Activated CD4-positive, alpha-beta T cell treated with anti-CD3 and anti-CD28 coated beads for 1 hour (primary cell): ENCODE measurements at regions not wholly inside any gene's neighbourhood (a gene's known extent, or its start where the extent isn't known, plus 50 kb on each side); places are given as distances from the start of the nearest gene placed in this dataset.

Source experiments
- DNase-seq: peaks from one replicate; pipeline ENCODE4 v3.0.0-alpha.2; 2020

- DNase-seq, result no peak
Measured at GRCh38 chr12:4045786-4046494, 172.7 kb upstream of the PARP11 start.

- no peak for DNase-seq
Measured at GRCh38 chr12:4044736-4045730, 171.8 kb upstream of the PARP11 start.

GRCh38 chr12:4044101-4044500 lies 170.9 kb upstream of the PARP11 start:
- DNase-seq, result no peak

- DNase-seq, result no peak
Measured at GRCh38 chr12:4041187-4041885, 168.1 kb upstream of the PARP11 start.

GRCh38 chr12:4039931-4040330 lies 166.7 kb upstream of the PARP11 start:
- no peak for DNase-seq

GRCh38 chr12:4037747-4038312 lies 164.6 kb upstream of the PARP11 start:
- DNase-seq, result no peak

- DNase-seq, result no peak
Measured at GRCh38 chr12:4036671-4037271, 163.6 kb upstream of the PARP11 start.

GRCh38 chr12:4034921-4035320 lies 161.7 kb upstream of the PARP11 start:
- no peak for DNase-seq

GRCh38 chr12:4032924-4033615 lies 159.9 kb upstream of the PARP11 start:
- DNase-seq, result no peak

- no peak for DNase-seq
Measured at GRCh38 chr12:4031703-4032291, 158.6 kb upstream of the PARP11 start.

GRCh38 chr12:4030929-4031702 lies 157.9 kb upstream of the PARP11 start:
- peak; percentile 58 for DNase-seq

- DNase-seq, result peak; percentile 75
Measured at GRCh38 chr12:4027412-4027811, 154.2 kb upstream of the PARP11 start.

- DNase-seq, result no peak
Measured at GRCh38 chr12:4026517-4026916, 153.3 kb upstream of the PARP11 start.

GRCh38 chr12:4026020-4026358 lies 152.8 kb upstream of the PARP11 start:
- DNase-seq, result no peak

GRCh38 chr12:4025181-4026019 lies 152.2 kb upstream of the PARP11 start:
- no peak for DNase-seq

GRCh38 chr12:4024701-4025100 lies 151.5 kb upstream of the PARP11 start:
- DNase-seq, result no peak

GRCh38 chr12:4015225-4016091 lies 142.3 kb upstream of the PARP11 start:
- no peak for DNase-seq

- DNase-seq, result no peak
Measured at GRCh38 chr12:4014858-4015224, 141.6 kb upstream of the PARP11 start.

- DNase-seq, result no peak
Measured at GRCh38 chr12:4014444-4014843, 141.2 kb upstream of the PARP11 start.
